ENCODE measurements at regions not wholly inside any gene's neighbourhood (a gene's known extent, or its start where the extent isn't known, plus 50 kb on each side); places are given as distances from the start of the nearest gene placed in this dataset.

- TF ChIP-seq CTCF (IDR thresholded peaks at IDR 0.05) = no peak
- TF ChIP-seq, protein P1, sequence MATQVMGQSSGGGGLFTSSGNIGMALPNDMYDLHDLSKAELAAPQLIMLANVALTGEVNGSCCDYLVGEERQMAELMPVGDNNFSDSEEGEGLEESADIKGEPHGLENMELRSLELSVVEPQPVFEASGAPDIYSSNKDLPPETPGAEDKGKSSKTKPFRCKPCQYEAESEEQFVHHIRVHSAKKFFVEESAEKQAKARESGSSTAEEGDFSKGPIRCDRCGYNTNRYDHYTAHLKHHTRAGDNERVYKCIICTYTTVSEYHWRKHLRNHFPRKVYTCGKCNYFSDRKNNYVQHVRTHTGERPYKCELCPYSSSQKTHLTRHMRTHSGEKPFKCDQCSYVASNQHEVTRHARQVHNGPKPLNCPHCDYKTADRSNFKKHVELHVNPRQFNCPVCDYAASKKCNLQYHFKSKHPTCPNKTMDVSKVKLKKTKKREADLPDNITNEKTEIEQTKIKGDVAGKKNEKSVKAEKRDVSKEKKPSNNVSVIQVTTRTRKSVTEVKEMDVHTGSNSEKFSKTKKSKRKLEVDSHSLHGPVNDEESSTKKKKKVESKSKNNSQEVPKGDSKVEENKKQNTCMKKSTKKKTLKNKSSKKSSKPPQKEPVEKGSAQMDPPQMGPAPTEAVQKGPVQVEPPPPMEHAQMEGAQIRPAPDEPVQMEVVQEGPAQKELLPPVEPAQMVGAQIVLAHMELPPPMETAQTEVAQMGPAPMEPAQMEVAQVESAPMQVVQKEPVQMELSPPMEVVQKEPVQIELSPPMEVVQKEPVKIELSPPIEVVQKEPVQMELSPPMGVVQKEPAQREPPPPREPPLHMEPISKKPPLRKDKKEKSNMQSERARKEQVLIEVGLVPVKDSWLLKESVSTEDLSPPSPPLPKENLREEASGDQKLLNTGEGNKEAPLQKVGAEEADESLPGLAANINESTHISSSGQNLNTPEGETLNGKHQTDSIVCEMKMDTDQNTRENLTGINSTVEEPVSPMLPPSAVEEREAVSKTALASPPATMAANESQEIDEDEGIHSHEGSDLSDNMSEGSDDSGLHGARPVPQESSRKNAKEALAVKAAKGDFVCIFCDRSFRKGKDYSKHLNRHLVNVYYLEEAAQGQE (IDR thresholded peaks at IDR 0.05; ENCODE audit: insufficient read depth in 1 of 2, low read depth in 2 of 2, low read length in 1 of 2) = no peak
- no peak for TF ChIP-seq SIN3A (IDR thresholded peaks at IDR 0.05; ENCODE audit: borderline replicate concordance, insufficient read depth, low read depth, low read length)
- TF ChIP-seq TCF7L2 (IDR thresholded peaks at IDR 0.05; ENCODE audit: low read depth, low read length) = no peak
- no peak for TF ChIP-seq POLR2AphosphoS5 (IDR thresholded peaks at IDR 0.05; ENCODE audit: low read depth, low read length)
These were observed 135.1 kb upstream of the RET start for GRCh38 chr10:42941790-42942189.

GRCh38 chr10:42942279-42942950, 134.5 kb upstream of the RET start:
- intact Hi-C loops (cut with micrococcal nuclease; ENCODE audit: unreplicated experiment) (no loop called here), in situ Hi-C loops (cut with HindIII; ENCODE audit: low pct_unique_long_range_greater_than_20kb, low sequenced_read_pairs) (no loop called here)
- Histone ChIP-seq H3K27ac (ENCODE audit: low read length) (no peak overlapping the region), H3K27me3 (ENCODE audit: control insufficient read depth, insufficient read depth, low read length) (no peaks in the 10 kb centered on the region), H3K4me1 (ENCODE audit: control insufficient read depth, insufficient read depth, low read length) (peaks cover 5% of the 10 kb centered on the region; the same call in 1 of the 2 replicates), H3K9me3 (ENCODE audit: control insufficient read depth, insufficient read depth, low read depth, low read length) (no peaks in the 10 kb centered on the region), H3K36me3 (ENCODE audit: control insufficient read depth, insufficient read depth, low read length) (no peaks in the 10 kb centered on the region), H3K4me3 (ENCODE audit: low read depth in 2 of 2, low read length in 2 of 2) (no peak overlapping the region)
- BruUV-seq (replicated peaks) = no TSS peak
- ChIA-PET POLR2A (no interaction called here), CTCF (no interaction called here)
- no peak for ATAC-seq
- TF ChIP-seq SIN3A (IDR thresholded peaks at IDR 0.05; ENCODE audit: borderline replicate concordance, insufficient read depth, low read depth, low read length) = no peak
- no peak for TF ChIP-seq POLR2AphosphoS5 (IDR thresholded peaks at IDR 0.05; ENCODE audit: low read depth, low read length)
- no peak for TF ChIP-seq TCF7L2 (IDR thresholded peaks at IDR 0.05; ENCODE audit: low read depth, low read length)
- no peak for TF ChIP-seq CTCF (IDR thresholded peaks at IDR 0.05)
- TF ChIP-seq, protein P1 (IDR thresholded peaks at IDR 0.05; ENCODE audit: insufficient read depth in 1 of 2, low read depth in 2 of 2, low read length in 1 of 2) = no peak
- DNase-seq (ENCODE audit: low read depth, low spot score) = no peak

More at GRCh38 chr10:42941790-42942189, 135.1 kb upstream of the RET start:
- no peaks in the 10 kb centered on the region for H3K36me3 ChIP-seq (ENCODE audit: control insufficient read depth, insufficient read depth, low read length)
- no peak overlapping the region for H3K27ac ChIP-seq (ENCODE audit: low read length)
- ChIA-PET POLR2A (no interaction called here), CTCF (no interaction called here)
- no peak for ATAC-seq
- H3K4me3 ChIP-seq (ENCODE audit: low read depth in 2 of 2, low read length in 2 of 2) = no peak overlapping the region
- BruUV-seq (replicated peaks) = no TSS peak
- no peaks in the 10 kb centered on the region for H3K9me3 ChIP-seq (ENCODE audit: control insufficient read depth, insufficient read depth, low read depth, low read length)
- intact Hi-C loops (cut with micrococcal nuclease; ENCODE audit: unreplicated experiment) = no loop called here
- in situ Hi-C loops (cut with HindIII; ENCODE audit: low pct_unique_long_range_greater_than_20kb, low sequenced_read_pairs) = no loop called here
- no peaks in the 10 kb centered on the region for H3K27me3 ChIP-seq (ENCODE audit: control insufficient read depth, insufficient read depth, low read length)
- H3K4me1 ChIP-seq (ENCODE audit: control insufficient read depth, insufficient read depth, low read length) = peaks cover 5% of the 10 kb centered on the region; the same call in 1 of the 2 replicates
- DNase-seq (ENCODE audit: low read depth, low spot score) = no peak
